ENCODE measurements at regions not wholly inside any gene's neighbourhood (a gene's known extent, or its start where the extent isn't known, plus 50 kb on each side); places are given as distances from the start of the nearest gene placed in this dataset.

GRCh38 chr1:55572878-55573734, 357.9 kb upstream of the USP24 start:
- TF ChIP-seq MAX (CRISPR knock-in tag; IDR thresholded peaks at IDR 0.05) (no peak), ETV6 (CRISPR knock-in tag; IDR thresholded peaks at IDR 0.05) (no peak), TCF7 (CRISPR knock-in tag; IDR thresholded peaks at IDR 0.05; ENCODE audit: low read depth) (no peak), CTCF (IDR thresholded peaks at IDR 0.05) (no peak)
